ENCODE measurements at regions not wholly inside any gene's neighbourhood (a gene's known extent, or its start where the extent isn't known, plus 50 kb on each side); places are given as distances from the start of the nearest gene placed in this dataset.

GRCh38 chr6:74199215-74199915 lies 503.4 kb downstream of the CD109 start:
- TF ChIP-seq CTCF (IDR thresholded peaks at IDR 0.05 in 4 of 5, conservative IDR thresholded peaks at IDR 0.05 in 1 of 5) (no peak), POLR2A (IDR thresholded peaks at IDR 0.05) (no peak)
- Histone ChIP-seq H3K4me1 (no peaks in the 10 kb centered on the region), H3K9me3 (no peaks in the 10 kb centered on the region), H3K36me3 (no peaks in the 10 kb centered on the region), H3K4me3 (no peak overlapping the region), H3K27ac (no peak overlapping the region), H3K27me3 (no peaks in the 10 kb centered on the region)
- intact Hi-C loops (cut with DNase I; ENCODE audit: low total_unique reads) (no loop called here), in situ Hi-C loops (cut with MboI; ENCODE audit: low sequenced_read_pairs in 4 of 4) (no loop called here)
- DNase-seq = no peak
- ATAC-seq = no peak

- H3K4me1 ChIP-seq = no peaks in the 10 kb centered on the region
- in situ Hi-C loops (cut with MboI; ENCODE audit: low sequenced_read_pairs in 4 of 4) (no loop called here), intact Hi-C loops (cut with DNase I; ENCODE audit: low total_unique reads) (no loop called here)
- ATAC-seq = no peak
- no peak overlapping the region for H3K4me3 ChIP-seq
- no peak for TF ChIP-seq CTCF (IDR thresholded peaks at IDR 0.05 in 4 of 5, conservative IDR thresholded peaks at IDR 0.05 in 1 of 5)
- TF ChIP-seq POLR2A (IDR thresholded peaks at IDR 0.05) = no peak
- H3K9me3 ChIP-seq = no peaks in the 10 kb centered on the region
- H3K27ac ChIP-seq = no peak overlapping the region
- no peaks in the 10 kb centered on the region for H3K27me3 ChIP-seq
- DNase-seq = no peak
- H3K36me3 ChIP-seq = no peaks in the 10 kb centered on the region
These were observed 501.3 kb downstream of the CD109 start for GRCh38 chr6:74197310-74197709.

GRCh38 chr6:74187811-74188210 lies 491.8 kb downstream of the CD109 start:
- ATAC-seq (no peak), DNase-seq (no peak)
- H3K27me3 ChIP-seq = no peaks in the 10 kb centered on the region
- no peaks in the 10 kb centered on the region for H3K36me3 ChIP-seq
- H3K4me1 ChIP-seq = no peaks in the 10 kb centered on the region
- in situ Hi-C loops (cut with MboI; ENCODE audit: low sequenced_read_pairs in 4 of 4) (no loop called here), intact Hi-C loops (cut with DNase I; ENCODE audit: low total_unique reads) (loop anchor here (10.0 kb wide), 1 partner anchor 1017 kb away; the partner anchor contains the start of gene COL12A1)
- H3K9me3 ChIP-seq = no peaks in the 10 kb centered on the region
- H3K4me3 ChIP-seq = no peak overlapping the region
- no peak overlapping the region for H3K27ac ChIP-seq
- TF ChIP-seq CTCF (IDR thresholded peaks at IDR 0.05 in 4 of 5, conservative IDR thresholded peaks at IDR 0.05 in 1 of 5) (no peak), POLR2A (IDR thresholded peaks at IDR 0.05) (no peak)

GRCh38 chr6:74182992-74183391 lies 487.0 kb downstream of the CD109 start:
- no peaks in the 10 kb centered on the region for H3K27me3 ChIP-seq
- DNase-seq (no peak), ATAC-seq (no peak)
- intact Hi-C loops (cut with DNase I; ENCODE audit: low total_unique reads) (loop anchor here (10.0 kb wide), 1 partner anchor 1022 kb away; the partner anchor contains the start of gene COL12A1), in situ Hi-C loops (cut with MboI; ENCODE audit: low sequenced_read_pairs in 4 of 4) (no loop called here)
- TF ChIP-seq POLR2A (IDR thresholded peaks at IDR 0.05) (no peak), CTCF (IDR thresholded peaks at IDR 0.05 in 4 of 5, conservative IDR thresholded peaks at IDR 0.05 in 1 of 5) (no peak)
- no peaks in the 10 kb centered on the region for H3K9me3 ChIP-seq
- H3K4me1 ChIP-seq = no peaks in the 10 kb centered on the region
- H3K27ac ChIP-seq = no peak overlapping the region
- H3K4me3 ChIP-seq = no peak overlapping the region
- no peaks in the 10 kb centered on the region for H3K36me3 ChIP-seq
